H1 (cell line): ENCODE measurements at regions not wholly inside any gene's neighbourhood (a gene's known extent, or its start where the extent isn't known, plus 50 kb on each side); places are given as distances from the start of the nearest gene placed in this dataset.

Source experiments
- CBX5 ChIP-seq: fragments of 300-800, 300-1000 bp; sonication (generic); IDR thresholded peaks from 2 replicates; pipeline ENCODE4 v1.7.1; 2016; ENCODE audit warnings: antibody characterized with exemption, low read length, low read depth
- JUND ChIP-seq: IDR thresholded peaks from 2 replicates; pipeline ENCODE4 v1.6.1; 2011; ENCODE audit warnings: mild to moderate bottlenecking, improper control_type of control experiment, low read length
- NANOG ChIP-seq: IDR thresholded peaks from 2 replicates; pipeline ENCODE4 v1.6.1; 2011; ENCODE audit warnings: low read length, low read depth, mild to moderate bottlenecking, inconsistent platforms; ENCODE audit not compliant: insufficient read depth, poor library complexity, severe bottlenecking
- RAD21 ChIP-seq, 2 experiments: IDR thresholded peaks in 1 of 2; conservative IDR thresholded peaks in 1 of 2; 2 replicates each; pipeline ENCODE4 v1.6.1; 2011; ENCODE audit warnings: low read depth in 2 of 2, low read length in 2 of 2, improper control_type of control experiment in 1 of 2, inconsistent platforms in 1 of 2, mild to moderate bottlenecking in 1 of 2, moderate library complexity in 1 of 2
- TBP ChIP-seq: IDR thresholded peaks from 2 replicates; pipeline ENCODE4 v1.6.1; 2011; ENCODE audit warnings: low read depth, low read length, improper control_type of control experiment
- TEAD4 ChIP-seq: IDR thresholded peaks from 2 replicates; pipeline ENCODE4 v1.6.1; 2012; ENCODE audit warnings: low read depth, low read length, inconsistent platforms, mixed read lengths

- TF ChIP-seq JUND (no peak), TEAD4 (no peak), NANOG (no peak), RAD21 (IDR thresholded peaks at IDR 0.05 in 1 of 2, conservative IDR thresholded peaks at IDR 0.05 in 1 of 2; ENCODE audit: low read depth in 2 of 2, low read length in 2 of 2) (no peak), CBX5 (no peak), TBP (no peak)
These were observed 58.8 kb upstream of the SYN3 start (continued) for GRCh38 chr22:33116841-33117547.
